GM12875 (cell line): ENCODE measurements at regions not wholly inside any gene's neighbourhood (a gene's known extent, or its start where the extent isn't known, plus 50 kb on each side); places are given as distances from the start of the nearest gene placed in this dataset.

Source experiments
- H3K4me3 ChIP-seq: one replicate; pipeline ENCODE4 v1.5.1; 2011; ENCODE audit warnings: low read depth, low read length, control low read depth
- CTCF ChIP-seq: IDR thresholded peaks from 2 replicates; pipeline ENCODE4 v1.5.1; 2011; ENCODE audit warnings: low read depth, mild to moderate bottlenecking, control low read depth, inconsistent platforms, low read length, moderate library complexity, borderline replicate concordance; ENCODE audit not compliant: insufficient read depth

- TF ChIP-seq CTCF: no peak
- H3K4me3 ChIP-seq: no peak overlapping the region
Measured at GRCh38 chr15:23514484-23514883, 51.0 kb upstream of the MKRN3 start.

GRCh38 chr15:23506762-23507161, 58.7 kb upstream of the MKRN3 start:
- H3K4me3 ChIP-seq: no peak overlapping the region
- TF ChIP-seq CTCF: no peak

GRCh38 chr15:23503980-23504379, 56.9 kb upstream of the GOLGA6L2 start:
- H3K4me3 ChIP-seq: no peak overlapping the region
- no peak for TF ChIP-seq CTCF

GRCh38 chr15:23503576-23503975, 56.5 kb upstream of the GOLGA6L2 start:
- TF ChIP-seq CTCF: no peak
- H3K4me3 ChIP-seq: no peak overlapping the region

- H3K4me3 ChIP-seq: no peak overlapping the region
- peak; percentile 44; the same call in 1 of the 2 replicates for TF ChIP-seq CTCF
Measured at GRCh38 chr15:23497710-23498111, 50.7 kb upstream of the GOLGA6L2 start.
